ENCODE measurements at regions not wholly inside any gene's neighbourhood (a gene's known extent, or its start where the extent isn't known, plus 50 kb on each side); places are given as distances from the start of the nearest gene placed in this dataset.

DNA sequence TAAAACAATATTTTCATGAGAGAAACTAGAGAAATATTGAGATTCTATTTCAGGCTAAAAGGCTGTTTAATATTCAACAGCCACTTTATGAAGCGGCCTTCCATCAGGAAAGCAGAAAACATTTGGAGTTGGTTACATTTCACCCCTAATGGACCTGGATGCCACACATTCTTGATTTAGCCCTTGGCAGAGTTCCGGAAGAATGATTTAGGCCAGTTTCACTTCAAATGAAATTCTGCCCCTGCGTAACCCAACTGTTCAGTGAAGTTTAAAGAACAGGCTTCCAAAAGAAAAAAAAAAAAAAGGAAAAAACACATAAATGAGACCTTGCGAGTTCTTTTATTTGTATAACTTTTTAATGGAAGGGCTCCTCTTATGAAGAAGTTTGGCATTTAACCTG, 239.2 kb upstream of the AKR1E2 start:
- intact Hi-C loops (cut with DNase I), result no loop called here
- no peak for TF ChIP-seq POLR2A (IDR thresholded peaks at IDR 0.05)
- TF ChIP-seq EP300 (IDR thresholded peaks at IDR 0.05), result no peak
- no peak for TF ChIP-seq POLR2AphosphoS5 (IDR thresholded peaks at IDR 0.05)
- TF ChIP-seq, protein P1, sequence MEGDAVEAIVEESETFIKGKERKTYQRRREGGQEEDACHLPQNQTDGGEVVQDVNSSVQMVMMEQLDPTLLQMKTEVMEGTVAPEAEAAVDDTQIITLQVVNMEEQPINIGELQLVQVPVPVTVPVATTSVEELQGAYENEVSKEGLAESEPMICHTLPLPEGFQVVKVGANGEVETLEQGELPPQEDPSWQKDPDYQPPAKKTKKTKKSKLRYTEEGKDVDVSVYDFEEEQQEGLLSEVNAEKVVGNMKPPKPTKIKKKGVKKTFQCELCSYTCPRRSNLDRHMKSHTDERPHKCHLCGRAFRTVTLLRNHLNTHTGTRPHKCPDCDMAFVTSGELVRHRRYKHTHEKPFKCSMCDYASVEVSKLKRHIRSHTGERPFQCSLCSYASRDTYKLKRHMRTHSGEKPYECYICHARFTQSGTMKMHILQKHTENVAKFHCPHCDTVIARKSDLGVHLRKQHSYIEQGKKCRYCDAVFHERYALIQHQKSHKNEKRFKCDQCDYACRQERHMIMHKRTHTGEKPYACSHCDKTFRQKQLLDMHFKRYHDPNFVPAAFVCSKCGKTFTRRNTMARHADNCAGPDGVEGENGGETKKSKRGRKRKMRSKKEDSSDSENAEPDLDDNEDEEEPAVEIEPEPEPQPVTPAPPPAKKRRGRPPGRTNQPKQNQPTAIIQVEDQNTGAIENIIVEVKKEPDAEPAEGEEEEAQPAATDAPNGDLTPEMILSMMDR (IDR thresholded peaks at IDR 0.05), result no peak
- WGBS, 2 donors, result 90 to 92% methylated on average over 4 of the region's 4 CpGs
- H3K4me3 ChIP-seq, result no peak overlapping the region
- H3K36me3 ChIP-seq, result no peaks in the 10 kb centered on the region
- peaks cover 0 to 21% (median 17%) of the 10 kb centered on the region in 4 donors for H3K4me1 ChIP-seq
- DNase-seq, result no peak
- no peaks in the 10 kb centered on the region for H3K27me3 ChIP-seq
- H3K27ac ChIP-seq, result peak overlapping the region in 2 of 4 donors; percentile 42 to 61
- no peaks in the 10 kb centered on the region for H3K9me3 ChIP-seq

DNA sequence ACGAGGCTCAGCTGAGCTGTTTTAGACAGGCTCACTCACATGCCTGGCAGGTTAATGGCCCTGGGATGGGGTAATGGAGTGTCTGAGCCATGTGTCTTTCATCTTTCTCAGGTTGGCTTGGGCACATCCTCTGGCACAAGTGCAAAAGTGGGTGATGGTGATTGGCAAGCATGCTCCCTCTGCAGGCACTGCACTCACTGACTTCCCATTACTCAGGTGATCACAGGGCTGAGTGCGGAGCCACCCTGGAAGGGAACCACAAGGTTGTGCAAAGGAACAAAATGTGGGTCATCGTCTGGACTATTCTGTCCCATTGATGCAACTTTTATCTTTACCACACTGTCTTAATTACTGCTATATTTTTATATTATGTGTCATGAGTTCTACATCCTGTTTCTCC, 244.1 kb upstream of the AKR1E2 start:
- no peak for DNase-seq
- intact Hi-C loops (cut with DNase I), result no loop called here
- Histone ChIP-seq H3K4me3 (no peak overlapping the region), H3K36me3 (no peaks in the 10 kb centered on the region), H3K9me3 (no peaks in the 10 kb centered on the region), H3K4me1 (peaks cover 0 to 5% (median 4%) of the 10 kb centered on the region in 4 donors), H3K27ac (no peak overlapping the region), H3K27me3 (no peaks in the 10 kb centered on the region)
- TF ChIP-seq EP300 (IDR thresholded peaks at IDR 0.05), result no peak
- no peak for TF ChIP-seq POLR2AphosphoS5 (IDR thresholded peaks at IDR 0.05)
- TF ChIP-seq, protein P1 (IDR thresholded peaks at IDR 0.05), result no peak
- no peak for TF ChIP-seq POLR2A (IDR thresholded peaks at IDR 0.05)
- 80 to 91% methylated on average over 3 of the region's 3 CpGs for WGBS, 2 donors

DNA sequence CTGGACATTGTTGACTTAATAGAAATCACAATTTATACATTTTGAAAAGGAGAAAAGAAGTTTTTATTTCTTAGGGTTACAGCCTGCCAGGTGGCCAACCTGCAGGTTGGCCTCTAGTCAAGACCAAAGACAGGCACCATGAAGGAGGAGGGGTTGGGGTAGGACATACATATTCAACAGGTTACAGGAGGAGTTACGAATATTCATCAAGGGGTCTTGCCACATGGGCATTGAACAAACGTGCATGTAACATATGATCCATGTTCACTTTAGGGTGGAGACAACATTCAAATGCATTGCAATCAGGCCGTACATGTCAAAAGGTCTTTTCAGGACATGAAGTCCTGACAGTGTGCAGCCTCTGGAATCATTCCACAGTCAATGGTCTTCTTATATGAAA, 246.2 kb upstream of the AKR1E2 start:
- WGBS, 2 donors, result 87 to 91% methylated on average over 3 of the region's 3 CpGs

DNA sequence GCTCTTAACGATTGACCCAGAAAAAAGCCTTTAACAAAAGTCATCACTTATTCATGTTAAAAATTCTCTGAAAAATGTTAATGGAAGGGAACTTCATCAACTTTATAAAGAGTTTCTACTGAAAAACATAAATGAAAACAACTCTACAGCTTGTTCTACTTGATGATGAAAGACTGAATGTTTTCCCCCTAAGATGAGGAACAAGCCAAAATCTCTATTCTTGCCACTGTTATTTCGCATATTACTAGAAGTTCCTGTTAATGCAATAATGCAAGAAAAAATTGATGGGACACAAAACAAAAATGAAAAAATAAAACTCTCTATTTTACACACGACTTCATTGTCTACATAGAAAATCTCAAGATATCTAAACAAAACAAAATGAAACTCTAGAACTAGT, 249.8 kb upstream of the AKR1E2 start:
- intact Hi-C loops (cut with DNase I), result no loop called here

More for the DNA sequence above, 246.2 kb upstream of the AKR1E2 start:
- intact Hi-C loops (cut with DNase I), result no loop called here
- Histone ChIP-seq H3K4me1 (no peaks in the 10 kb centered on the region), H3K36me3 (no peaks in the 10 kb centered on the region), H3K27ac (no peak overlapping the region), H3K9me3 (no peaks in the 10 kb centered on the region), H3K4me3 (no peak overlapping the region), H3K27me3 (no peaks in the 10 kb centered on the region)
- no peak for DNase-seq
- TF ChIP-seq, protein P1 (IDR thresholded peaks at IDR 0.05), result no peak
- TF ChIP-seq POLR2AphosphoS5 (IDR thresholded peaks at IDR 0.05), result no peak
- no peak for TF ChIP-seq POLR2A (IDR thresholded peaks at IDR 0.05)
- TF ChIP-seq EP300 (IDR thresholded peaks at IDR 0.05), result no peak

More for the DNA sequence above, 249.8 kb upstream of the AKR1E2 start:
- no peaks in the 10 kb centered on the region for H3K9me3 ChIP-seq
- no peaks in the 10 kb centered on the region for H3K4me1 ChIP-seq
- H3K36me3 ChIP-seq, result no peaks in the 10 kb centered on the region
- H3K4me3 ChIP-seq, result no peak overlapping the region
- H3K27me3 ChIP-seq, result no peaks in the 10 kb centered on the region
- no peak overlapping the region for H3K27ac ChIP-seq
- TF ChIP-seq POLR2A (IDR thresholded peaks at IDR 0.05) (no peak), POLR2AphosphoS5 (IDR thresholded peaks at IDR 0.05) (no peak), EP300 (IDR thresholded peaks at IDR 0.05) (no peak)
- TF ChIP-seq, protein P1 (IDR thresholded peaks at IDR 0.05), result no peak
- 87 to 91% methylated on average over 3 of the region's 3 CpGs for WGBS, 2 donors
- no peak for DNase-seq

All from sigmoid colon (tissue), 6 donors.